OCI-M2 (cell line): ENCODE measurements at regions not wholly inside any gene's neighbourhood (a gene's known extent, or its start where the extent isn't known, plus 50 kb on each side); places are given as distances from the start of the nearest gene placed in this dataset.
"Not testable (repeated sequence)": the region's sequence is repeated elsewhere in the genome, so short reads cannot be mapped to it uniquely, and the experiment has no call there.

Experiments used
- DNase-seq: peaks from one replicate; lab custom pipeline; 2025; ENCODE audit not compliant: unreplicated experiment; lab: John Stamatoyannopoulos, UW

DNA sequence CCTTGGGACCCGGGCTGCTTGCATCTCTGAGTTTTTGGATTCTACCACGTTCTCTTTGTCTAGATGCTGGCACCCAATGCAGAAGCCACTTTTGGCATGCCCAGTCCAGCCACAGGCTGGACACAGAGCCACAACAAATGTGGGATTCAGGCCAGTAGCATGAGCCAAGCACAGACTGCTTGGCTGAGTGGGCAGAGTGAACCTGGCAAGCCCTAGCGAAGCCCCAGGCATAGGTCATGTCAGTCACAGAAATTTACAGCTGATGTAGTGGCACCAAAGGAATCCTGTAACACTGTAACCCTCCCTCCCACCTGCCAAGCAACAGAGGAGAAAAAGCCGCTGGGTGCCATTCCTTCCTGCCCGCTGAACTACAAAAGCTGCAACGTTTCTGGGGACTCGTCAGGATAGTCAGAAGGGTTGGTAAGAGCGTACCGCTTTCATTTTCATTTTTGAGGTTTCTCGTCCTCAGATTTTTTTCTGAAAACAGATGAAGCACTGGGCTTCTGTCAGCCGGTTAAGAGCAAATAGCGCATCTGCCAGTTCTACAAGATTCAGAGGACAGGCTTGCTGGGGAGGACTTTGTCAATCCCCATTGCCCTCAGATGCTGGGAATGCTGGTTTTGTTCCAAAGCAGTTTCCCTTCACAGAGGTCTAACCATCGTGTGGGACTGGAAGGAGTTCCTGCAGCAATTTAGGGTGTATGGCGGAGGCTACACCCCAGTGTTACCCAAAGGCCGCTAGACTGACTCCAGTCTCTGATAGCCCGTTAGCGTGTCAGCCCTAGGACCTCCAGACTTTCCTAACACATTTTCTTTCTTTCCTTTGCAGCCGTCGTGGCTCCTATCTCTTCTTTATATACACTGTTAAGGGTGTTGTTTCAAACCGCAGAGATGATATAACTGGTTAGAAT is 399.0 kb downstream of the HTR1A start:
- no peak for DNase-seq

- no peak for DNase-seq
Observed at GRCh38 chr5:63555874-63556273, 406.4 kb downstream of the HTR1A start.

DNA sequence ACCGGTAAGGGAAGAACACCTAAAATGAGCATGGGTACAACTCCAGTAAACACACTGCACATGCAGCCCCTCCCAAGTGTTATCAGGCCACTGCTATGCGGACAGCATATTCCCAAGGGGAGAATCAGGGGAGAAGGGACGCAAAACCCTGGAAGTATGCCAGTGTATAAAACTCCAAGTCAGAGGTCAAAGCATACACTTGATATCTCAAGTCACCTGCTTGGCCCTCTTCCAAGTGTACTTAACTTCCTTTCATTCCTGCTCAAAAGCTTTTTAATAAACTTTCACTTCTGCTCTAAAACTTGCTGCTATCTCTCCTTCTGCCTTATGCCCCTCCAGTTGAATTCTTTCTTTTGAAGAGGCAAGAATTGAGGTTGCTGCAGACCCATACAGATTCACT is 408.1 kb downstream of the HTR1A start:
- no peak for DNase-seq

DNA sequence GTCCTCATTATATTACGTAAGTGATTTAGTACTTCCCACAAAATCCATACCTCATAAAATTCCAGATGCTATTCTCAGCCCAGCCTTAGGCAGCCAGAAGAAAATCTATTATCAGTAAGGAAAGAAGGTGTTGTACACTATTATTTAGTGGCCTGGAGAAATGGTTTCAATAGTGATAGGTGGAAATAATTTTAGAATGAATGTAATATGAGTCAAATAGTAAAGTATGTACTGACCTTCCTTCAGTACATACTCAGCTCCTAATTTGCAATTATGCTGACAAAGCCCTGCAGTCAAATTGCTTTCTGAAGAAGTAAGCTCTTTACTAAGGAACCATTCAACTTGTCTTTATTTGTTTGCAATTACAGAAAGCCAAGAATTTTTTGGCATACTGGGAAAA is 409.2 kb downstream of the HTR1A start:
- DNase-seq: no peak

DNA sequence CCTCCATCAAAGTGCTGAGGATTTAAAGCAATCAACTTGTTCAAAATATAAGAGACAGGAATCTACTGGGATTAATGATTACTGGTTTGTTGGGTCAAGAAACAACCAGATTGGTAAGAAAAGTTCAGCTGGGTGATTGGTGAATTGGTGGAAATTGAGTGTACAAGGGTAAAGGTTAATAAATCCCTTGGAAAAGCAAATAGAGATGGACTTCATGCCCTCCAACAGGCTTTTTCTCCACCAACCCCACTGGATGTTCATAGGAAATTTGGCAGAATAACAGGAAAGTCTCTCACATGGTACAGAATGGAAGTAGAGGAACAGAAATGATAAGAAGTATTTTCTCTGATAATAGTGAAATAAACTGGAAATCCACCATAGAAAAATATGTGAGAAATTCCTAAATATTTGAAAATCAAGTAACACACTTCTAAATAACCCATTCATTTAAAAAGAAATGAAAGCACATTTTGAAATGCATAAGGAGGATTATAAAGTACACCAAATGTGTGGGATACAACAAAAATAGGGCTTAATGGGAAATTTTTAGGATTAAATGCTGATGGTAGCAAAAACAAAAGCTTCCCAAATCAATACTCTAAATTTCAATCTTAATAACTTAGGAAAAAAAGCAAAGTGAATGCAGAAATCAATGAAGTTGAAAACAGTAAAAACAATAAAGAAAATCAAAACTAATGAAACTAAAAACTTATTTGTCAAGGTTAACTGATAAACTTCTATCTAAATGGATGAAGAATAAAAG is 426.2 kb downstream of the HTR1A start:
- DNase-seq: no peak

- no peak for DNase-seq
Observed at GRCh38 chr5:63524281-63524680, 438.0 kb downstream of the HTR1A start.

- no peak for DNase-seq
Observed at GRCh38 chr5:63516006-63516405, 446.2 kb downstream of the HTR1A start.

- DNase-seq: no peak
Observed at GRCh38 chr5:63500242-63500641, 462.0 kb downstream of the HTR1A start.

- DNase-seq: no peak
Observed at GRCh38 chr5:63495225-63495624, 467.0 kb downstream of the HTR1A start.

GRCh38 chr5:63483338-63483737 is 478.9 kb downstream of the HTR1A start:
- no peak for DNase-seq

- no peak for DNase-seq
Observed at GRCh38 chr5:63473335-63473967, 488.8 kb downstream of the HTR1A start.

DNA sequence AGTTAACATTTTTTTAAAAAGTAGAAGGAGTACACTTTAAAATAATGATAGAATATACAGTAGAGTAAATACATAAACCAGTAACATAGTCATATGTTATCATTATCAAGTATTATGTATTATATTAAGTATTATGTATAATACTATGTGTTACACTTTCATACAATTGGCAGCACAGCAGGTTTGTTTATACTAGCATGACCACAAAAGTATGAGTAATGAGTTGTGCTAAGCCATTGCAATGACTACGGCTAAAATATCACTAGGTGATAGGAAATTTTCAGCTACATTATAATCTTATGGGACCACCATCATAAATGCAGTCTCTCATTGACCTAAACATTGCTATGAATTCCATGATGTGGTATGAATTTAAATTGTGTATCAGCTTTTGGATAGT is 506.0 kb downstream of the HTR1A start:
- no peak for DNase-seq

DNA sequence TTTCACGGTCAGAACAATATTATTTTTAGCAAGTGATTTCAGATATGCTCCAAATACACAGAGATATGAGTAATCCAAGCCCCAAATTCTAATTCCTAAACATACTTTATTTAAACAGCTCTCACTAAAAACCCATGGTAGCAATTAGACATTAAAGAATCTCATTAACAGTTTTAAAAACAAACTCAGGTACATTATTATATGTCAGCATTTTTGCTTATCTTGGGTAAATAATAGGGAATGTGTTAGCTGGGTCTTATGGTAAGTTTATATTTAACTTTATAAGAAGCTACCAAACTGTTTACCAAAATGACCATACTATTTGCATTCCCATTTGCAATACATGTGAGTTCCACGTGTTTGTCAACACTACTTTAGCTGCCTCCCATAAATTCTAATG is 511.1 kb downstream of the HTR1A start:
- DNase-seq: no peak

GRCh38 chr5:63439537-63439936 is 522.7 kb downstream of the HTR1A start:
- no peak for DNase-seq

DNA sequence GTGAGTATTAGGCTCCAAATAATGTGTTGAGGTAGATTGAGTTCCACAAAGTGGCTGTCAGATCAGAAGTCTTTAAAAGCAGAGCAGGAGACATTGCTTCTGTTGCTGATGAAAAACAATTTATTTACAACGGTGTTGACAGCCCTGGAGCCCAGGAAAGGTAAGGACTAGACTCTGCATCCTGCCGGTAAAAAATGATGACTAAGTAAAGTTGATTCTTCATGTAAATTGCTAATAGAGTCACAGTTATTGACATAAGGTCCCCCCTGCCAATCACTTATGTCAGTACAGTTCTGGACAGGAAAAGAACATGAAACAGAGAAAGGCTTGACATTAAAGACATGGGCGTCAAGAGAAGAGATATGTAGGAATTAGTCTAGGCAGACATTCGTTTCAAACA is 552.5 kb downstream of the HTR1A start:
- no peak for DNase-seq

DNA sequence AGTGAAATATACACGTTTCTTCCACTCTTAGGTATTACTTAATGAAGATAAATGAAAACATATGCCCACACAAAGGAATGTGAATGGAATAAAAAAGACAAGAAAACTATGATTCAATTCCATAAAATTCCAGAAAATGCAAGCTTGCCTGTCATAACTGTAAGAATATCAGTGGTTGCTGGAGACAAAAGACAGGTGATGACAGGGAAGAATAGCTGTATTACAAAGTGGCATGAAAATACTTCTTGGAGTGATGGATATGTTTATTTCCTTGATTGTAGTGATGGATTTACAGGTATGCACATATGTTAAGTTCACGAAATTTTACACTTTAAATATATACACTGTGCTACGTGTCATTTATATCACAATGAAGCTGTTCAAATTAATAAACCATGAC is 553.3 kb downstream of the HTR1A start:
- DNase-seq: no peak

GRCh38 chr5:63401436-63402046 is 560.7 kb downstream of the HTR1A start:
- DNase-seq: no peak

DNA sequence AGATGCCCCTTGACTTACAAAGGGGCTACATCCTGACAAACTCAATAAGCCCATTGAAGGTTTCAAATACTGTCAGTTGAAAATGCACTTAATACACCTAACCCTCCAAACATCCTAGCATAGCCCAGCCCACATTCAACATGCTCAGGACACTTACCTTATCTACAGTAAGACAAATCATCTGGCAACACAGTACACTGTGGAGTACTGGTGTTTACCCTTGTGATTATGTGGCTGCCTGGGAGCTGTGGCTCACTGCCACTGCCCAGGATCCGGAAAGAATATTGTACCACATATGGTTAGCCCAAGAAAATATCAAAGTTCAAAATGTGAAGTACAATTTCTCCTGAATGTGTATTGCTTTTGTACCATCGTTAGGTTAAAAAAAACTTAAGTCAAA is 562.2 kb downstream of the HTR1A start:
- no peak for DNase-seq

DNA sequence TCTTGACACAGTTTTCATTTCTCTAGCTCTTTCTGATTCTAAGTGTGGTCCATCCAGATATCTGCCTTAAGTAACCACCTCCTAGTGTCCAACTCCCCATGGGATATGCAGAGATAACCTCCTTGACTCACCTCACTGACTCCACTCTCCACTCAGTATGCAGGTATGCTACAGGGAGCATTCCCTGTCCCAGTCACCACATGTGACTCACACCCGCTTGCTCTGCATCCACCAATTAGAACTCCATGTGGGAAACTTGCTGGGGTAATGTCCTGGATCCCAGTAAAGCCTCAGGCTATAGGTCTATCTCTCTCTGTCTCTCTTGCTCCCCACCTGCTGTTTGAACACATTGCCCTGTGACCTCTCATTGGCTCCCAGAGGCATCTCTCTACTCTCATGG is 563.9 kb downstream of the HTR1A start:
- DNase-seq: no peak

GRCh38 chr5:63388188-63388587 is 574.1 kb downstream of the HTR1A start:
- not testable (repeated sequence) for DNase-seq

DNA sequence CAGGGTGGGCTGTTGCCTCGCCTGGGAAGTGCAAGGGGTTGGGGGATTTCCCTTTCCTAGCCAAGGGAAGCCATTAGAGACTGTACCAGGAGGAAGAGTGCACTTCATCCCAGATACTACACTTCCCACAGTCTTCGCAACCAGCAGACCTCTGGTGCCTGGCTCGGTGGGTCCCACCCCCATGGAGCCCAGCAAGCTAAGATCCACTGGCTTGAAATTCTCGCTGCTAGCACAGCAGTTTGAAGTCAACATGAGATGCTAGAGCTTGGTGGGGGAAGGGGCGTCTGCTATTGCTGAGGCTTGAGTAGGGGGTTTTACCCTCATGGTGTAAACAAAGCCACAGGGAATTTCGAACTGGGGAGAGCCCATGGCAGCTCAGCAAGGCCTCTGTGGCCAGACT is 586.4 kb downstream of the HTR1A start:
- DNase-seq: no peak
